ENCODE measurements at regions not wholly inside any gene's neighbourhood (a gene's known extent, or its start where the extent isn't known, plus 50 kb on each side); places are given as distances from the start of the nearest gene placed in this dataset.

DNA sequence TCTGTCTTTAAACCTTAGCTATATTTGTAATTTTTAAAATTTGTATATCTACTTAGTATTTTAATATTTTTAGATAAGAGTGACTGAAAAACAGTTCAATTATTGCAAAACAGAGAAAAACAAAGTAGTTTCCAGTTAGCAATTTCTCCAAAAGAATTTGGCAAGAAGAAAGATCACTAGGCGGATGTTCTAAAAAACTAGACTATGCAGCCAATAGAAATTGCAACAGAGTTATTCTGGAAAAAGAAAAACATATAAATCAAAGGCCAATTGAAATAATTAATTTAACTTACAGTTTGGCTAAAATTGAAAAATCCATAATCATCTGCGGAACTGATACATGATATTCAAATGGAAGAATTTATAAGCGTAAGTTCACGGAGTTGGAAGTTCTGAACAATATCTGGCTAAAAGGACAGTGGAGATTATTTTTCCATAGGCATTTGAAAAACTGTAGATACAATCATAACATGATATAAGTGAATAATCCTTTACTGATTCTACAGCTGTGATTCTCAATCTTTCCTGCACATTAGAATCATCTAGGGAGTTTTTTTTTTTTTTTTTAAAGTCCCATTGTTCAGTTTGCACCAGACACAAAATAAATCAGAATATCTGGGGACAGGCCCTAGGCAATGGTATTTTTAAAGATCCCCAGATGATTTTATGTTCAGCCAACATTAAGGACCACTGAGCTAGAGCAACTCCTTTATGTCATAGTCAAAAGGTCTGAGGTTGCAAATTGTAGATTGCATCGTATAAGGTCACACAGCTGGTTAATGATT is 605.1 kb upstream of the DAB2 start:
- DNase-seq = no peak

DNA sequence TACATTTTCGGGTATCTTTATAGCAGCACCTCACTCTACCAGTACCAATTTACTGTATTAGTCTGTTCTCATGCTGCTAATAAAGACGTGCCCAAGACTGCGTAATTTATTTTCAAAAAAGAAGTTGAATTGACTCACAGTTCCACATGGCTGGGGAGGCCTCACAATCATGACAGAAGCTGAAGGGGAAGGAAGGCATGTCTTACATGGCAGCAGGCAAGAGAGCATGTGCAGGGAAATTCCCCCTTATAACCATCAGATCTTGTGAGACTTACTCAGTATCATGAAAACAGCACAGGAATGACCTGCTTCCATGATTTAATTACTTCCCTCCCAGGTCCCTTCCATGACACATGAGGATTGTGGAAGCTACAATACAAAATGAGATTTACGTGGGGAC is 602.6 kb upstream of the DAB2 start:
- no peak for DNase-seq

DNA sequence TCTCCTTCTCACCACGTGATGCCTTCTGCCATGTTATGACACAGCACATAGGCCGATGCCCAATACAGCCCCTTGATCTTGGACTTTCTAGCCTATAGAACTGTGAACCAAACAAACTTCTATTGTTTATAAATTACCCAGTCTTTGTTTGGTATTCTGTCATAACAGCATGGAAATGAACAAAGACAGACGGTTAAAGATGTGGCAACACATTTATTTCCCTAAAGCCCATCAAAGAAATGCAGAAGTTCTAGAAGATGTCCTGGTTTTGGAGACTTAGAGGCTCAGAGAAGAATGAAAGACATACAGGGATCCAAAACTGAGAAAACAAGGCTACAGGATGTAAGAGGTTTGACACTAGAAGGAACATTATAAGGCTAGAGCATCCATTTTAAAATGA is 600.8 kb upstream of the DAB2 start:
- no peak for DNase-seq

- DNase-seq = no peak
These were observed 597.3 kb upstream of the DAB2 start for GRCh38 chr5:40022057-40022456.

- DNase-seq = no peak
These were observed 596.2 kb upstream of the DAB2 start for GRCh38 chr5:40021007-40021406.

DNA sequence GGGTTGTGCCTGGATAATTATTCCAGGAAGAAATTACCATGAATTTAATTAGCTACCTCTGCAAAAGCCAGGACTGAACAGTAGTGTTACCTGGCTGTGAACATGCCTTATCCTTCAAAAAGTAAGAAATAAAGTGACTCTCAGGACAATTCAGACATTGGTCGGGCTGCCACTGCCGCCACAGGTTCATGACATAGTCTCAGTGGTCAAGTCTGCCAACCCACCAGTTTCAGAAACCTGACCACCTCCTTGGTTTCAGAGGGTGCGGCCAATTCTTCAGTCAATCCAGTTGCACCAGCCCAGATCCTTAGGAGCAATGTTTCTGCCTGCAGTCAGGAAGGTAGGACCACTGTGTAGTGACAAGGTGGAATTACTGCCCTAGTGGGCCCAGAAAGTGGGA is 593.1 kb upstream of the DAB2 start:
- no peak for DNase-seq

DNA sequence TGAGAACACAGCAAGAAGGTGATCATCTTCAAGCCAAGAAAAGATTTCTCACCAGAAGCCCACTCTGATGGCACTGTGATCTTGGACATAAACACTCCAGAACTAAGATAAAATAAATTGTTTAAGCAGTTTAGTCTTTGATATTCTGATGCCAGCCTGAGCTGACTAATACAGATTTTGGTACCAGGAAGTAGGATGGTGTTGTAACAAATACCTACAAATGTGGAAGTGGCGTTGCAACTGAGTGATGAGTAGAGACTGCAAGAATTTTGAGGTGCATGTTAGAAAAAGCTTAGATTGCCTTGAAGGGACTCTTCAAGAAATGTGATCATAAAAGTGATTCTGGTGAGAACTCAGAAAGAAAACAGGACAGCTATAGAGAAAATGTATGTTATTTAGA is 592.4 kb upstream of the DAB2 start:
- DNase-seq = no peak

GRCh38 chr5:40010436-40010835 is 585.7 kb upstream of the DAB2 start:
- no peak for DNase-seq

GRCh38 chr5:40006260-40006659 is 581.5 kb upstream of the DAB2 start:
- no peak for DNase-seq

DNA sequence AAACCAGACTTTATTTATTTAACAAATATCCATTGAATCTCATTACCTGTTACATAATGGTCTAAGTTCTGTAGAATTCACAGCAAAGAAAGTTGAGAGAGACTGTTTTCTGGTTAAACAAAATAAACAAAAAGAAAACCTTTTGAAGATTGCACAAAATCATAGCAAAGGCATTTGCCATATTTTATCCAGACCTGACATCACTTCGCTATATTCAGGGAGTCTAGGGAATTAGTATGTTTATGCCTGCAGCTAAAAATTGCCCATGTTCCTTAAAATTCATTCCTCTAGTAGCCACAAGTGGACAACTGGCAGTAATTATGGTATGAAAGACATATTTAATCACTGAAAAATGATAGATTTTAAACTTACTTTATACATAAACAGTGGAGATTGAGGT is 577.0 kb upstream of the DAB2 start:
- no peak for DNase-seq

DNA sequence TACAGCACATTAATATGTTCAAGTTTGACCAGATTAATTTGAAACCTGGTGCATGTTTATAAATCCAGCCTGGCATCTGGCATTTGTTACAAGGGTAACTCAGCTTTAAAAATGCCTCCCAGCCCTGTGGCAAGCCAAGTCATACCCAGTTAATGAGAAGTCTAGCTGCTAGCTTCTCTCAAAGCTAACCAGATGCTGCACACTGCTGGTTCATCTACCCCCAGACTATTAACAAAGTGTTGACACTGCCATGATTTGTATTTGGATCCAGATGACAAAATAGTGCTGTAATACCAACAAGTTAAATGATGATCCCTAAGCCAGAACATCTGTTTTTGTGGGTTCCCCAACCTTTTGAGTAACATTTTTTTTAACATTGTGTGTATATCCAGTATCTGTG is 573.7 kb upstream of the DAB2 start:
- no peak for DNase-seq

DNA sequence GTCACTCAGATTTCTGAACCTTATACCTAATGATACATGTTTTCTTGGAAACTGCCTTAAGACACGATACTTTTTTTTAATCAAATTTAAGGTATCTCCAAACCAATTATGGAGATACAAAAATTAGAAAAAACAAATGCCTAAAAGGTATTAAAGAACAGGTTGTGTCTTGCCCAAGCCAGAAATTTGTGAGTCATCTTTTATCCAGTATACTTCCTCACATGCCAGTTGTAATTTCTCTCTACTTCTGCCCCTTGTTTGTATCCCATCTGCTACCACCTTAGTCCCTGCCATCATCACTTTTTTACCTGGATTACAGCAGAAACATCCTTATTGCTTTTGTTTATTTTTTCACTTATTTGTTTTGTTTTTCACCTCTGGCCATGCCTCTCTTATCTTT is 571.2 kb upstream of the DAB2 start:
- no peak for DNase-seq

- DNase-seq = no peak
These were observed 567.9 kb upstream of the DAB2 start for GRCh38 chr5:39992617-39993202.

DNA sequence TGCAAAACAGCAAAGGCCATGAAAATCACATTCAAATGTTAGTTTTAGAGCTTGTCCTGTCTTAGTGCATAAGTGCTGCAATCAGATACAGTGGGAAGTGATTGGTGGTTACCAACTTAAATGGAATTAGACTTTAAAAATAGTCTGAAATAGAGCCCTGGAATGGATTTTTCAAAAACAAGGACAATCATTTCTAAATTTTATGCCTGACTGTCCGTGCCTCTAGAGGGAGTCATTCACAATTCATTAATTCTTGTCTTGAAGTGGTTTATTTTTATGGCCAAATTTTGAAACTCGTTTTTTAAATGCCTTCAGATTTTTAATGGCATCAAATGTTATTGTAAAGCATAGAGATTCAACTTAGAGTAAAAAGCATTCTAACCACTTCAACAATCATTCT is 561.8 kb upstream of the DAB2 start:
- DNase-seq = no peak

- DNase-seq = no peak
These were observed 555.3 kb upstream of the DAB2 start for GRCh38 chr5:39980056-39980455.

DNA sequence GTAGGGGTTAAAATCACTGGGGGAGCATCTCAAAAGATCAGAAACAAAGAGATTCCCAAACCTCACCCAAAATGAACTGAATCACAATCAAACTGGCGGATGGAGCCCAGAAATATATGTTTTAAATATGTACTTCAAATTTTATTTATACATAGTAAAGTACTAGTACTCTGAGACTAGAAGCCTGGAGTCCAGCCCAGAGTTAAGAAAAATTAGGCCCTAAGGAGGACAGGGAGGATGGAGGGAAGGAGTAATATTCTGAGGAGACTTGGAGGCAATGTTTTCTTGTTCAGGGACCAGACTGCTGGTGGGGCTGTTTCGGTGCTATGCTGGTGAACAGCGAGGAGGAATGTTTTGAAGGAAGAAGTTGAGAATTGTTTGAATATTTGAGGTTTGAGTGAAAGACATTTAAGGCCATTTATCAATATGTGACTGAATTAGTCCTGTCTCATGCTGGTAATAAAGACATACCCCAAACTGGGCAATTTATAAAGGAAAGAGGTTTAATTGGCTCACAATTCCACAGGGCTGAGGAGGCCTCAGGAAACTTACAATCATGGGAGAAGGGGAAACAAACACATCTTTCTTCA is 552.4 kb upstream of the DAB2 start:
- DNase-seq = no peak

- no peak for DNase-seq
These were observed 545.5 kb upstream of the DAB2 start for GRCh38 chr5:39970117-39970798.

DNA sequence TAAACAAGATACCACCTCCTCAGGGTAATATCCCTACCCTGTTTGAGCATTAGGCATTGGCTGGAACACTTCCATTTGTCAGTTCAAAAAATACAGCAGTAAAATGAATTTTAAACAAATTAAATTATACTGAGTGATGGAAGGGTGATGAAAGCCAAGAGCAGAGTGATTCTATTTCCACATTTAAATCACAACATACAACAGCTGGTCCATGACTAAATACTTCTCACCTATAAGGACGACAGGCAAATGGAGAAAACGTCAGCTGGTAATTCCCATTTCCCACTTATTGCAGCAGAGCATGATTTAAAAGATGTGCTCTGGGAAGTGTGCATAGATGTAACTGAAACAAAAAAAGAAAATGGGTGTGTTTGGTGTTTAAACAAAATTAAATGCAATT is 543.6 kb upstream of the DAB2 start:
- no peak for DNase-seq

DNA sequence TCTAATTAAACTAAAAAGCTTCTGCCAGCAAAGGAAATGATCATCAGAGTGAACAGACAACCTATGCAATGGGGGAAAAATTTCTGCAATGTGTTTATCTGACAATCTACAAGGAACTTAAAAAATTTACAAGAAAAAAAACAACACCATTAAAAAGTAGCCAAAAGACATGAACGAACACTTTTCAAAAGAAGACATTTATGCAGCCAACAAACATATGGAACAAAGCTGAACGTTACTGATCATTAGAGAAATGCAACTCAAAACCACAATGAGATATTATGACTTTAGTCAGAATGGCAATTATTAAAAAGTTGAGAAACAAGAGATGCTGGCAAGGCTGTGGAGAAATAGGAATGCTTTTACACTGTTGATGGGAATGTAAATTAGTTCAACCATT is 530.4 kb upstream of the DAB2 start:
- DNase-seq = no peak

GRCh38 chr5:39951070-39951469 is 526.3 kb upstream of the DAB2 start:
- DNase-seq = no peak

- peak; percentile 54 to 82 for DNase-seq
These were observed 524.2 kb upstream of the DAB2 start for GRCh38 chr5:39948867-39949468.

DNA sequence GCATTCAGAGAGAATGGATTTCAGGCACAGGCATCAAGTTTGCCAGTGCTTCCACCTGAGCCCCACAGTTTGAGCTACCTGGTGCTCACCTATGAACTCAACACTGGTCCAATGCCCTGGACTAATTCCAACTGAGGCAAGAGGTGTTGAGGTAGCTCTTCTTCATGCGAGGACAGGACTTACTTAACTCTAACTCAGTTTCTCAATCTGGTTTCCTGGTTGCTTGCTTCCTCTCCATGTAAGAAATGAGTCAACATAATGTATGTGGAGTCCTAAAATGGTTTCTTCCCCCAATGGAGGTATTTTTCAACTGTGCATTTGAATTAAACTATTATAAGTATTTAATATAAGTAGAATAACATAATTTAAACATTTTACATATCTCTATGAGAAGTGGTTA is 523.6 kb upstream of the DAB2 start:
- no peak for DNase-seq

DNA sequence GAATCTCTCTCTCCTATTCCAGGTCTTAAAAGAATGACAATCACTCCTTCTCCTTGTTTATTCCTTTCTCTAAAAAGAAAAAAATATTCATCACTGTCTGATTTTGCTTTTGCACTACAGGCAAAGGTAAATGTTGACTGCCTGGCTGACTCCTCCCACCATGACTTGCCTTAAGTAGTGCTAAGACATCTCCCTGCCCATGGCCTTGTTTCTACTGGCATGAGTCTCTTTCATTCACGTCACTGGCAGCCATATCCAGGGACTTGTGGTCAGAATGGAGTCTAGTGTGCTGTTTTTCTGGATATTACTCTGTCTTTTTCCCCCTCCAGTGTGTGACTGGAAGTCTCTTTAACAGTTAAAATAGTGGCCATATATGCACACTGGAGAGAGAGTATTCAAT is 522.9 kb upstream of the DAB2 start:
- DNase-seq = no peak

Data from NCI-H446 (cell line).